Testis (tissue), 2 donors: ENCODE measurements at regions not wholly inside any gene's neighbourhood (a gene's known extent, or its start where the extent isn't known, plus 50 kb on each side); places are given as distances from the start of the nearest gene placed in this dataset.

Experiments used
- POLR2A ChIP-seq: fragments of 450-650 bp; IDR thresholded peaks from one replicate; pipeline ENCODE4 v1.6.1; 2017; ENCODE audit warnings: antibody characterized with exemption, mild to moderate bottlenecking, moderate library complexity
- TF ChIP-seq, protein P1 (sequence below), 3 experiments: fragments of 450-650 bp in 2 of 3; fragments of 200-600 bp in 1 of 3; sonication (generic) in 1 of 3; IDR thresholded peaks; one replicate each; pipeline ENCODE4 v1.5.1; 2016 to 2019; ENCODE audit warnings: antibody characterized with exemption in 3 of 3, mild to moderate bottlenecking in 2 of 3, moderate library complexity in 1 of 3

DNA sequence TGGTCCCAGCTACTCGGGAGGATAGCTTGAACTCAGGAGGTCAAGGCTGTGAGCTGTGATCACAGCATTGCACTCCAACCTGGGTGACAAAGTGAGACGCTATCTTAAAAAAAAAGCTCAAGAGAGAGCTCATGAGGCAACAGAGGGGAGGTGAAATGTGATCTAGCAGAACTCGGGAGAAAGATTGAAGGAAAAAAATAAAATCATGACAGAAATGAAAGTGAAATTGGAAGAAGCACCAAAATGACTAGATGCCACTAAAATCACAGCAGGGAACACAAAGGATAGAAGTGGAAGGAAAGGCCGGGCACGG lies 109.4 kb upstream of the BNIP2 start:
- TF ChIP-seq, protein P1, sequence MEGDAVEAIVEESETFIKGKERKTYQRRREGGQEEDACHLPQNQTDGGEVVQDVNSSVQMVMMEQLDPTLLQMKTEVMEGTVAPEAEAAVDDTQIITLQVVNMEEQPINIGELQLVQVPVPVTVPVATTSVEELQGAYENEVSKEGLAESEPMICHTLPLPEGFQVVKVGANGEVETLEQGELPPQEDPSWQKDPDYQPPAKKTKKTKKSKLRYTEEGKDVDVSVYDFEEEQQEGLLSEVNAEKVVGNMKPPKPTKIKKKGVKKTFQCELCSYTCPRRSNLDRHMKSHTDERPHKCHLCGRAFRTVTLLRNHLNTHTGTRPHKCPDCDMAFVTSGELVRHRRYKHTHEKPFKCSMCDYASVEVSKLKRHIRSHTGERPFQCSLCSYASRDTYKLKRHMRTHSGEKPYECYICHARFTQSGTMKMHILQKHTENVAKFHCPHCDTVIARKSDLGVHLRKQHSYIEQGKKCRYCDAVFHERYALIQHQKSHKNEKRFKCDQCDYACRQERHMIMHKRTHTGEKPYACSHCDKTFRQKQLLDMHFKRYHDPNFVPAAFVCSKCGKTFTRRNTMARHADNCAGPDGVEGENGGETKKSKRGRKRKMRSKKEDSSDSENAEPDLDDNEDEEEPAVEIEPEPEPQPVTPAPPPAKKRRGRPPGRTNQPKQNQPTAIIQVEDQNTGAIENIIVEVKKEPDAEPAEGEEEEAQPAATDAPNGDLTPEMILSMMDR (IDR thresholded peaks at IDR 0.05), result no peak
- no peak for TF ChIP-seq POLR2A
